Fibroblast of skin of left biceps (primary cell): ENCODE measurements at regions not wholly inside any gene's neighbourhood (a gene's known extent, or its start where the extent isn't known, plus 50 kb on each side); places are given as distances from the start of the nearest gene placed in this dataset.

Experiments
- DNase-seq, 2 experiments: peaks; one replicate each; pipeline ENCODE4 v3.0.0-alpha.2; 2013; ENCODE audit warnings: low read depth in 2 of 2

DNA sequence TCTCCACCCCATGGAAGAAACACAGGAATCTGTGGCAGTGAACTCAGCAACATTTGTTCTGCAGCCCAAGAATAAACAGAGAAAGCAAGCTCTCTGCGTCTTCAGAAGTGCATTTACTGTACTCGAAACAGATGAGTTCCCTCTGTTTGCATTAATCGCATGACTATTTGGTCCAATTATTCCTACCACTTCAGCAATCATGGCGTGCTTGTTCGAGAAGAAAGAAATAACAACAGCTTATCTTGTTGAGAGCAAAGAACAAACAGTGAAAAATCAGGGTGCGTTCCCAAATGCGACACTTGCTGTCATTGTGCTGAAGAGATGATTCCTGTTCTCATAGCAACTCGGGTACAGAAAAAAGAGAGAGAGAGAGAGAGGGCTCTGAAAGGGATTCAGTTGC lies 445.3 kb upstream of the MAF start:
- no peak for DNase-seq

DNA sequence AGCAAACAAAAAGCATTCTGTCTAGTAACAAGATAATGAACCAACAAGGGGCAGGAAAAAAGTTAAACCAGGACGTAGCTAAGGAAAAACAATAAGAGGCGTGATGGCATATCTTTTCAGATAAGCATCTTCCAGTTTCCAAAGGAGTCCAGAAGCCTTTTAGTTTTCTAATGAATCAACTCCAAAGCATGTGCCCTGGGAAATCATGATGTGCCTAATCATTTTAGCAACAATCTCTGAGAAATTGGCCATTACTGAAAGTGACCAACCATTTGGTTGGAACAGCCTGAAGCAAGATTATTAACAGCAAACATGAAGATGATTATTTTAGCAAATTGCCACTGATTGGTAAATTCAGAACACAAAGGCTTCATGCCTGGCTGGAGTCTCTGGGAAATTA lies 440.9 kb upstream of the MAF start:
- no peak for DNase-seq

GRCh38 chr16:80040814-80041213 lies 440.3 kb upstream of the MAF start:
- no peak for DNase-seq

GRCh38 chr16:80040413-80040812 lies 439.9 kb upstream of the MAF start:
- DNase-seq: no peak

GRCh38 chr16:80039777-80040176 lies 439.2 kb upstream of the MAF start:
- no peak for DNase-seq

DNA sequence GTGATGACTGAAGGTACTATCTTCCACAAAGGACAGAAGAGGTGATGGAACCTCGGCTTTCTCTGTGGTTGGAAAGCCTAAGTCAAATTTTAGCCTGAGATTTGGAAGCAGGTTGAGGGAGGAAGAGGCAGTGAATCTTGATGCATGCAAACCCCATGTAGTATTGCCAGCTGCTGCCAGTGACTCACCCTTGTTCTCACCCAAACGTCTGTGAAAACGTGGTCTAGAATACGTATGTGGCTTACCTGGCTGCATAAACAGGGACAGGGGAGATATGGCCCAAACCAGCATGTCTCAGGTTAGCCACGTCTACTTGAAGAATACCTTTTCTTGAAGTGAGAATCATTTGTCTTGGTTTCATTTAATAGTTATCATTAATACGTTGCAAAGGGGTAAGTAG lies 438.0 kb upstream of the MAF start:
- no peak for DNase-seq

DNA sequence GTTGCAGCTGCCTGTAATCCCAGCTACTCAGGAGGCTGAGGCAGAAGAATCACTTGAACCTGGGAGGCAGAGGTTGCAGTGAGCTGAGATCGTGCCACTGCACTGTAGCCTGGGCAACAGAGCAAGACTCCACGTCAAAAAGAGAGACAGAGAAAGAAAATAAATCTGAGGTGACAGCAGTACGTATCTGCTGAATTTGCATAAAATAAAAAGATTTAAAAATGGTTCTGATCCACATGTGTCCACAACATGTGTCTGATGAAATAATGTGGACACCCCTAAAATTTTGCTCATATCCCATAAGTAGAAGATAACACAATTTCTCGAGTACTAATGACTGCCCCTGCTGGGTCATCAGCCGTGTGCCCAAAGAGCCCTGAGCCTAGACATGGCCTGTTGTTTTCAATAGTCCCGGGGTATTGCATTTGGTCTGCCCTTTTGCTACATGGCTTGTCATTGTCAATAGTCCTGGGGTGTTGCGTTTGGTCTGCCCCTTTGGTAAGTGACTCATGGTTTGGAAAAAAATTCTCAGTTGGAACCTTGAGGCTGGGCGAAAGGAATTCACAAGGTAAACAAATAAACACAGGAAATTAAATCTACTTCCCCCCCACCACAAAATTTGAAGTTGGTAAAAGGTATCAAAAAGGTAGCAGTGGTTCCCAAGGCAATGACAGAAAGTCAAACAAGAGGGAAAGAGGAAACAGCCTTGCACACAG lies 434.6 kb upstream of the MAF start:
- no peak for DNase-seq

GRCh38 chr16:80034469-80034826 lies 433.9 kb upstream of the MAF start:
- DNase-seq: no peak

DNA sequence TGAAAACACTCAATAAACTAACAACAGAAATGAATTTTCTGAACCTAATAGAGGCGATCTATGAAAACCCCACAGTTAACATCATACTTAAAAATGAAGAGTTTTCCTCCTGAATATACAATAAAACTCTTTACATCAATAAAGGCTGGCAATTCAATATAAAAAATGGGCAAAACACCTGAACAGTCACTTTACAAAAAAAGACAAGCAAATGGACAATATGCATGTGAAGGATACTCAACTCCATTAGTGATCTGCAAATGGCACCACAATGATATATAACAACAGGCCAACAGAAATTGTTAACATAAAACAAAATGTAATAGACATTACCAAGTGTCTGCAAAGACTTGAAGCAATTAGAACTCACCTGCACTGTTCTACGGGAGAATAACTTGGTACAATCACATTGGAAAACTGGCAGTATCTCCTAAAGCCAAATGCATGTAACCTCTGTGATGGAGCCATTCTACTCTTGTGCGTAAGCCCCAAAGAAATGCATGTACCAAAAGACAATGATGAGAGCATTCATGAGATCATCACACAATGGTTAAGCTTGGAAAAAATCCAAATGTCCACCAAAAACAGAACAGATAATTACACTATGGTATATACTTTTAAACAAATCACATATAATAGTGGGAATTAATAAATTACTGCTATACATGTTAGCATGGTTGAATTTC lies 433.4 kb upstream of the MAF start:
- DNase-seq: no peak

DNA sequence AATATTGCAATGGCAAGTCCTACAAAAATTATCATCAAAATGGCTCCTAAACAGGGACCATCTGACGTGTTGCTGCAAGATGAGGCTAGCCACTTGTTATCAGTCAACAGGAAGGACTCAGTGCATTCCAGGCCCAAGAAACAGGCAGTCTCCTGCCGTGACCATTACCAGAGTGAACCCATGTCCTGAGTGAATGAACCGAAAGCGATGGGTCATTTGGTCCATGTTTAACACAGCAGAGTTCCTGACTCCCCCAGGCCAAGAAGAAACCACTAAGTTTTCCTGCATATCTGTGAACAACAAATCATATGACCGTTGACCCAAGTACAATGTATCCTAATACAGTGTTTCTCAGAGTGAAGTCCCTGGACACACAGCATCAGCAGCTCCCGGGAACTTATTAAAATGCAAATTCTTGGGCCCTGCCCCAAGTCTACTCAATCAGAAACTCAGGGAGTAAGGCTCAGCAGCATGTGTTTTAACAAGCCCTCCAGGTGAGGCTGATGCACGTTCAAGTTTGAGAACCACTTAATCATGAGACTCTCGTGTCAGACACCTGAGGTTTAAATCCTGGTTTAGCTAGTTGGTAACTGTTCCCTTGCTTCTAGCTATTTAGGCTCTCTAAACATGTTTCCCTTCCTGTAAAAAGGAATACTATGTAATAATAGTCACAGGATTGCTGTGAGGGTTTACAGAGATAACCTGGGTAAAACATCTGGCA lies 429.4 kb upstream of the MAF start:
- DNase-seq: no peak

DNA sequence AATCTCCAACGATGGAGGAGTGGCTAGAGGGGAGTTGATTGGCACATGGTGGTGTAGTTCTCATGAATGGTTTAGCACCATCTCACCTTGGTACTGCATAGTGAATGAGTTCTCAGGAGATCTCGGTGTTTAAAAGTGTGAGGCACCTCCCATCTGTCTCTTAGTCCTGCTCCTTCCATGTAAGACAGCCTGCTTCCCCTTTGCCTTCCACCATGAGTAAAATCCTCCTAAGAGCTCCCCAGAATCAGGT lies 428.8 kb upstream of the MAF start:
- no peak for DNase-seq

GRCh38 chr16:80028581-80029380 lies 428.2 kb upstream of the MAF start:
- no peak for DNase-seq

GRCh38 chr16:80027007-80027965 lies 426.7 kb upstream of the MAF start:
- peak; percentile 33 to 37 for DNase-seq

DNA sequence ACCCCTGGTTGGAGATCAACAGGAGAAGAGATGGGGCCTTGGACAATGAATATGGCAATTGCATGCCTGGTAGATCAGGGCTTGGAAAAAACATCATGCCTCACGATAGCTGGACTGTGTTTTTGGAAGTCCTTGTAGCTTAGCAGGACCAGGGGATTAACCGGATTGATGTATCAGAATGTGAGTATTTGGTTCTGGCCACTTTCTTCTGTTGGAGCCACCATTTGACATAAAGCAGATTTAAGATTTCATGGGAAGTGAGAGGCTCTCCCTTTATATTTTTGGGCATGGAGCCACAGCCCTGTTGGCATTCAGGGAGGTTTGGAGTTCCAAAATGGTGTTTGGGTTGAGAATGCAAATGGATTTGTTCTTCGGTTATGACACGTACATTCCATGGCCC lies 424.7 kb upstream of the MAF start:
- DNase-seq: no peak

GRCh38 chr16:80024443-80024842 lies 423.9 kb upstream of the MAF start:
- DNase-seq: no peak

DNA sequence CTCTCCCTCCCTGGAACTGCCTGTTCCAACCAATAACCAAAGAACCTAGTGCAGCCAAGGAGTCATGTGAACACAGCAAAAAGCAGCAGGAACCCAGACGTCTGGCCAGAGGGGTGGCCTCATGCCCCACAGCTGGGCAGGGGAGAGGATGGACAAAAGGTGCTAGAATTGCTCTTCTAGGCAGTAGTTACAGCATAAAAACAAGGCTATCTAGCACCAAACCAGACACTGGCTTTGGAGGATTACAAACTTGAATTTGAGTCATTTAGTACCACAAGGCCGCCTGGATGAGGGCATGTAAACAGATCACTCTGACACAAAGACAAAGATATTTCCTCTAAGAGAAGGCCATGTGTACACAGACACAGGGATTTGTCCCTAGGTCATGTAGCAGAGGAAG lies 423.3 kb upstream of the MAF start:
- DNase-seq: no peak

- no peak for DNase-seq
These were observed 418.9 kb upstream of the MAF start for GRCh38 chr16:80019395-80019794.

- DNase-seq: no peak
These were observed 417.9 kb upstream of the MAF start for GRCh38 chr16:80018466-80018865.

- no peak for DNase-seq
These were observed 416.3 kb upstream of the MAF start for GRCh38 chr16:80016731-80017326.

DNA sequence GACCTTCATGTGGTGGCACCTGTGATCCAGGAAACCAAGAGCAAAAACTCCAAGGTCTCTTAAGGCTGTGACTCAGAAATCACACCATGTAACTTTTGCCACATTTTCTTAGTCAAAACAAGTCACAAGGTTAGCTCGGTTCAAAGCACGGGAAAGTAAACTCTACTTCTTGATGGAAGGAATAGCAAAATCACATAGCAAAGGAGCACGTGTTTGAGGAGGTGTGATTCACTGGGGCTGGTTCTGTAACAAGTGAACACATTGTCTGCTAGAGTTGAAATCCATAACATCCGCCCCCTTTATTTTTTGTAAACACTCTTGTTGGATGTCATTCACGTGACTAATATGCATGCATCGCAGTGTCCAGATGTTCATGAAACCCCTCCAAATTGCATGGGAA lies 415.0 kb upstream of the MAF start:
- no peak for DNase-seq
